HG03064 (cell line): ENCODE measurements at regions not wholly inside any gene's neighbourhood (a gene's known extent, or its start where the extent isn't known, plus 50 kb on each side); places are given as distances from the start of the nearest gene placed in this dataset.

Experiments
- ATAC-seq: cut with Tn5 transposase; IDR thresholded peaks from one replicate; pipeline ENCODE4 v1.9.1; 2021; ENCODE audit warnings: low read depth; ENCODE audit not compliant: unreplicated experiment

- no peak for ATAC-seq
Measured at GRCh38 chr5:124665035-124665434, 81.4 kb downstream of the ZNF608 start.

DNA sequence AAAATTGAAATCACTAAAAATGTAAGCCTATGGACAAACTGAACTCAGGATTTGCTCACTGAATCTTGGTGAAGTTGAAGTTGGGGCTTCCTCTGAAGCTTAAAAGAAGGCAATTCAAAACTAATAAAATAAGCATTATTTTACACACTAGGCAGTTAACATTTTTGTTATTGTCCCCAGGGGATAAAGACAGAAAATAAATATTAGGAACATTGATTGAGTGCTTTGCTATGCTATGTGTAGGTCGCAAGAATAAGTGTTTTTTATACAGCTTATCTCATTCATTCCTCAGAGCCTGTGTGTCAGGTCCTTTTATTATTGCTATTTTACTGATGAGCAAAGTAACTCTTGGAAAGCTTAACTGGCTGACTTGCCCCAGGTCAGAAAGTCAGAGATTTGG, 82.2 kb downstream of the ZNF608 start:
- ATAC-seq: no peak

DNA sequence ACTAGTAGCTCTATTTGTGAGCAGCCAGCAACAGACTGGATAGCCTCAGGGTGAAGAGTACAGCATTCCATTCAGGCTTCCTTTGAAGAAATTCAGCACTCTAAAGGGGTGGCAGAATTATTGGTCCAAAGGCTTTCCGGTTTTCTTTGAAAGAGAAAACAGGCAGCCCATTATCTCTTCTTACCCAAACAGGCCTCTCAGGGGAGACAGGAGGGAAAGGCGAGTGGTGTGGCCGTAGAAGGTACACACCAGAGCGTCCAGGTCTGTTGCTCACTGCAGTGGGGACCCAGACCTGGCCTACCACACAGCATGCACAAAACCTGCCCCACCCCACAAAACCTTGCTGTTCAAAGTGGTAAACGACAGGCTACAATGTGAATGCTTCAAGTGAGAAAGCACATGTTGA, 83.3 kb downstream of the ZNF608 start:
- ATAC-seq: no peak

GRCh38 chr5:124662181-124662781, 84.2 kb downstream of the ZNF608 start:
- ATAC-seq: no peak

DNA sequence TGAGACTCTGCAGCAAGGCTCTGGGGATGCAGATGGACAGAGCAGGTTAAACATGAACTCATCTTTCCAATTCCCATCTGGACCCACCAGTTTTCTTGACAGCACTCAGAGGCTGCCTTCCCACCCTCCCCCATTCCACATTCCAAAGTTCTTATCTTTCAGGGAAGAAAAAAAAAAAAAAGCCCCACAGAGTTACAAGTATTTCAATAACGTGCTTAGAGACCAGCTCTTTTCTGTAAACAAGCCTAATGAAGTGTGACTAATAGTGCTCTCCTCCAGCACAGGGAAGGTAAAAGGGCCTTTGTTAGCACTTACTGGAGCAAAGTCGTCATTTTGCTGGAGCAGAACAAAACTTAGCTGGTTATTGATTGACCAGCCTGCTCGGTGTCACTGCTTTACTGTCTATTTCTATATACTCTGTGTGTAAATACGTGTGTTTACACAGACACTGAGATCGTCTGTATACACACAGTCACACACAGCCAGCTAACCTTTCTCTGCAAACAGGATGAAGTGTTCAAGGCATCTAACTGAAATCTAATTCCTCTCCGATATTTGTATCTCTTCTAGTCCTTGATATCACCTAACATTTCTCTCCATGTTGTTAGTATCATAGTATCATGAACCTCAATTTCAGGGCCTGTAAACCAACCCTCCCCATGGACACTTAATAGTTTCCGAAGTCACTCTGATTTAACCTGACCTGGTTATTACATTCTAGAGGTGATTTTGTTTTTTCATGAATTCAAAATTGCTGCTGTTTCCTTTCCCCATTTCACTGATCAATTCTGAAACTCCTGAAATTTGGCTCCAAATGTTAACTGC, 84.9 kb downstream of the ZNF608 start:
- ATAC-seq: no peak

DNA sequence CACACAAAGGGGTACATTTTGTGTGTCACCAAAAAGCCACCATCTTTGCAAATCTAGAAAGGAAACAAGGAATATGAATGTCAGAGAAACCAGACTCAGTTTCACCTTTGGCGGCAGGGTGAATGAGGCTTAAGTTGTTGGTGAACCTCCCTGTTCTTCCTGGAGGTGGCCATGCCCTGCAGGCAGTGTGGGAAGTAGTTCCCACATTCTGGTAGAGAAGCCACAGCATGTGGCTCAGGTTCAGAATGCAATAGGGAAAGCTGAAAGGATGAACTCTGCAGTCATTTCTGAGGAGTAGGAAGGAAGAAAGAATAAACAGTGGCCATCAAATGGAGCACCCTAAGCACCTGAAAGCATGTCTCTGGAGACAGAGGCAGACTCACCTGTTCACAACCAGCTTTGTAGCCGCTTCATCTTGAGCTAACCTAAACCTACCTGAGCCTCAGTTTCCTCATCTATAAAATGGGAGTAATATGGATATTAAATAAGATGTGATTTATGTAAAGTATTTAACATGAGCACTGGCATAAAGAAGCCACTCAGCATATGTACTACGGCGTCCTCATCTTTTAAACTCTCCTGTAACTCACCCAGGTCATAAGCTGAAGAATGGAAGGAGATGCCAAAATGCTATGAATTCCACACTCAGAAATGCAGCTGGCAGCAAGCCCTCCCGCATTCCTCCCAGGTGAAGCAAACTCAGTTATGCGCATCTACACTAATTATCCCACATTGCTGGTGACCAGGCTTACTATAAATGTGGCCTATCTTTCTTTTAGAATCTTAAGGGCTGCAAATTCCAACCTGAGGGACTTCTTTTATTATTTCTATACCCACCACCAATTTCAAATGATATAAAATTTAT, 86.0 kb downstream of the ZNF608 start:
- ATAC-seq: no peak

- no peak for ATAC-seq
Measured at GRCh38 chr5:124659798-124660197, 86.6 kb downstream of the ZNF608 start.

DNA sequence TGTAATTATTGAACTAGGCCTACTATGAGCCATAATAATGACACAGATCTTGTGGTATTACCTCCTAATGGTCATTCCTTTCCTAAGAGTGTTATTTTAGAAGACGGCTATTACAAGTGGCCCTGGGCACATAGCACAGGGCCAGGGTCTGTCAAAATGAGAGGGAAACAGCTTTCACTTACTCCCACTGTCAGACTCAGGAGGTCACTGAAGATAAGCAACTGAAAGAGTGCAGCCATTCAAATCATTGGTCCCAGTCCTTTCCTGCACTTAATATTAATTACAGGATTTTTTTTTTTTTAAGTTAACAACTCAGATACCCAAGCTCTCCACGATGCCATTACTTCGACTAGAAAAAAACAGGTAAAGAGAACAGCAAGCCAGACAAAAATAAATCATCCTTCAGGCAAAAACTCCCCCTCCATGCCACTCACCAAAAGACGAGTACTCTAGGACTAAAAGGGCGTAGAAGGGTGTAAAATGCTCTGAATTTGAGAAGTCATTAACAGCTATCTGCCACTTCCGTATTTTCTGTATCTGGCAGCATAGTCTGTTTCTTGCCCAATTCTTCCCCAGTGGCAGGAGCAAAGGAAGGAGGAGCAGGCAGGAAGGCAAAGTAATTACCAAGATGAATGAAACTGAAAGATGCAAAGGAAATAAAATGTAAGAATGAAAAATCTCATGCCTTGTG, 87.4 kb downstream of the ZNF608 start:
- no peak for ATAC-seq

- no peak for ATAC-seq
Measured at GRCh38 chr5:124655921-124656511, 90.4 kb downstream of the ZNF608 start.

DNA sequence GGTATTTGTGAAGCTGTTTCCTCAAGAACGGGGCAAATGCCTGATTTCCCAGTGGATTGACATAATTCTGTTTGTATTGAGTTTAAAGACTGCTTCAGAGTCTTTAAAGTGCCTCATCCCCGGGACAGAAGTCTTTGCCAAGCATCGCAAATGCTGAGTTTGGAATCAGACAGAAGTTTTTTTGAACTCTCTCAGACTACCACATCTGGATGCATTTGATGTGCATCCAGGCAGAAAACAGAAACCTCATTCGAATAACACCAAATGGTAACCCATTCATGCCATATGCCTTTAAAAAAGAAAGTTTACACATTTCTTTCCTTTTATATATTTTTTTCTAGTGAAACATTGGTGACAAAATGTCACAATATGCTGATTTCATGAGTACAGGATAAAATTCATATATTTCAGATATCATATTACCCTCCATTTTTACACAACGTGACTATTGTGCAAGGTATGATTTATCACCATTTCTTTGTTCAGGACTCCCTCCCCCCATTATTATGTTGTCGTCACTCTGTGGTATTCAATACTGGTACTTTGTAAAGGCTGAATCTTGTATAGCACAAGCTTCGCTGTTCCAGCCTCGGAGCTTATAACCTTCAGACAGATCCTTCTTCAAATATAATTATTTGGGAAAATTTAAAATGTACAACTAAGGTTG, 91.1 kb downstream of the ZNF608 start:
- no peak for ATAC-seq

GRCh38 chr5:124654418-124654817, 92.0 kb downstream of the ZNF608 start:
- no peak for ATAC-seq

GRCh38 chr5:124653666-124654065, 92.8 kb downstream of the ZNF608 start:
- ATAC-seq: no peak

DNA sequence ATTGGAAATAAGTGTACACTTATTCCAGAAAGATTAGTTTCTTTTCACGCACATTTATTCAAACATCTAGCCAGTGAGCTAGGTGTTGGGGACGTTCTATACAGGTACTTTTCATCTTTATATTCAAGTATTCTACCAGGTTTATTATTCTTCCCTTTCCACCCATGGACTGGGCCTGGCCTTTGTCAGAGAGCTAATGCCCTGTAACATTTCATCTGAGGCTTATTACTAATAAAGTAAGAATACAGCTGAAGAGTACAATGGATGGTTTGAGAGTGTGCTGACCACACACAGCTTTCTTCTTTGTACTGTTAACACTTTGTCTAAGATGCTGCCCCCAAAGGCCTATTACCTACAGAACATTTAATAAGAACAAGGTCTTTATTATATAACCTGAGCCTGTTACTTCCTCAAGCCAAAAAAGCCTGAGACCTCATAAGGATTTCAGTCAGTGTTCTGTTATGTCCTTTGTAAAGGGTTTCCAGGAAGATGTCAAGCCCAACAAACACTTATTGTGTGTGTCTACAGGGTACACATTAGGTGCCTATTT, 93.5 kb downstream of the ZNF608 start:
- no peak for ATAC-seq

GRCh38 chr5:124652514-124652819, 94.0 kb downstream of the ZNF608 start:
- no peak for ATAC-seq

GRCh38 chr5:124651663-124652513, 94.6 kb downstream of the ZNF608 start:
- no peak for ATAC-seq

DNA sequence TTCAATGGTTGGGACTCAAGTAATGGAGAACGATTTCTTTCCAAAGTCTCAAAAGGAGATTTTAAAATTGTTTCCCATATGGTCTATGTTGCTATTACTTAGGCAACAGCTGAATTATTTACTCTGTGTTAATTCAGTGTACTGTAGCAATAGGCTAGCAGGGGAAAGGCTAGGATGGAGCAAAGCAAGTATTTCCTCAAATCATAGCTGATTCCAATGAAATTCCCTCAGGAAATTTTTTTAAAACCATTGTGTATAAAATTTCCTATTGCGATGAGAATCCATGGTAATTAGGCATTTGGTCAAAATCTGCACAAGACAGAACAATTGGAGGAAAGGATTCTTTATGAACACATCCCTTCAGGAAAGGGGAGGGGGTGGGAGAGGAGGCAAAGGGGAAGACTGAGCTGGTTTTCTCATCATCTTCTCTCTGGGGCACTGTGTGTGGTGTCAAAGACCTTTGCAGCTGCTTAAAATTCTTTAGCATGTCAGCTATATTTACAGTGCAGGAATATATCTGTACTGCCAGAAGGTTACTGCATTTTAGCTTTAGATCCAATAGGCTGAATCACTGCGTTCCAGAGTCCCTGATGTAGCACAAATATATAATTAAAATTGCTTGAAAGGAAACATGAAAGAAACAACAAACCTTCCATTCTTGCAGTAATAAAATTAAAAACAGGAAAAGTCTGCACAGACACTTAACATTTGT, 95.3 kb downstream of the ZNF608 start:
- ATAC-seq: no peak

GRCh38 chr5:124650147-124650561, 96.3 kb downstream of the ZNF608 start:
- ATAC-seq: peak; percentile 63

GRCh38 chr5:124649491-124650146, 96.8 kb downstream of the ZNF608 start:
- peak; percentile 74 for ATAC-seq
